ENCODE measurements at regions not wholly inside any gene's neighbourhood (a gene's known extent, or its start where the extent isn't known, plus 50 kb on each side); places are given as distances from the start of the nearest gene placed in this dataset.

GRCh38 chr4:138758196-138758595, 257.4 kb upstream of the NOCT start:
- no peaks in the 10 kb centered on the region for H3K4me1 ChIP-seq (ENCODE audit: control insufficient read depth, low read length)
- no peaks in the 10 kb centered on the region for H3K9me3 ChIP-seq (ENCODE audit: control insufficient read depth, insufficient read depth, low read length)
- H3K27ac ChIP-seq (ENCODE audit: low read depth, low read length) = no peak overlapping the region
- no peaks in the 10 kb centered on the region for H3K36me3 ChIP-seq (ENCODE audit: control insufficient read depth, low read length)
- no peaks in the 10 kb centered on the region for H3K9me2 ChIP-seq (replicated peaks; ENCODE audit: control insufficient read depth, low read length)
- no peaks in the 10 kb centered on the region for H3K79me2 ChIP-seq (ENCODE audit: control insufficient read depth, low read length)
- H3K4me2 ChIP-seq (ENCODE audit: low read length) = no peak overlapping the region
- H3K4me3 ChIP-seq (ENCODE audit: low read length) = no peak overlapping the region
- H3F3A ChIP-seq (ENCODE audit: control insufficient read depth, insufficient read depth) = no peaks in the 10 kb centered on the region
- TF ChIP-seq CTCF (IDR thresholded peaks at IDR 0.05; ENCODE audit: low read depth, low read length, poor library complexity, severe bottlenecking) (no peak), EZH2phosphoT487 (IDR thresholded peaks at IDR 0.05; ENCODE audit: borderline replicate concordance, low read length) (no peak)
- H4K20me1 ChIP-seq (ENCODE audit: control insufficient read depth, insufficient read depth, low read depth, low read length) = no peaks in the 10 kb centered on the region
- H3K27me3 ChIP-seq (ENCODE audit: control insufficient read depth, low read length) = no peaks in the 10 kb centered on the region

- Histone ChIP-seq H4K20me1 (ENCODE audit: control insufficient read depth, insufficient read depth, low read depth, low read length) (no peaks in the 10 kb centered on the region), H3K36me3 (ENCODE audit: control insufficient read depth, low read length) (no peaks in the 10 kb centered on the region), H3K9me3 (ENCODE audit: control insufficient read depth, insufficient read depth, low read length) (no peaks in the 10 kb centered on the region), H3K4me1 (ENCODE audit: control insufficient read depth, low read length) (no peaks in the 10 kb centered on the region), H3F3A (ENCODE audit: control insufficient read depth, insufficient read depth) (no peaks in the 10 kb centered on the region), H3K27me3 (ENCODE audit: control insufficient read depth, low read length) (no peaks in the 10 kb centered on the region), H3K9me2 (replicated peaks; ENCODE audit: control insufficient read depth, low read length) (no peaks in the 10 kb centered on the region), H3K27ac (ENCODE audit: low read depth, low read length) (no peak overlapping the region), H3K4me2 (ENCODE audit: low read length) (no peak overlapping the region), H3K4me3 (ENCODE audit: low read length) (no peak overlapping the region), H3K79me2 (ENCODE audit: control insufficient read depth, low read length) (no peaks in the 10 kb centered on the region)
- TF ChIP-seq EZH2phosphoT487 (IDR thresholded peaks at IDR 0.05; ENCODE audit: borderline replicate concordance, low read length) = no peak
- TF ChIP-seq CTCF (IDR thresholded peaks at IDR 0.05; ENCODE audit: low read depth, low read length, poor library complexity, severe bottlenecking) = no peak
These were observed 258.1 kb upstream of the NOCT start for GRCh38 chr4:138757432-138757831.

- Histone ChIP-seq H3K4me3 (ENCODE audit: low read length) (no peak overlapping the region), H3K79me2 (ENCODE audit: control insufficient read depth, low read length) (no peaks in the 10 kb centered on the region), H3K9me3 (ENCODE audit: control insufficient read depth, insufficient read depth, low read length) (no peaks in the 10 kb centered on the region), H3K36me3 (ENCODE audit: control insufficient read depth, low read length) (no peaks in the 10 kb centered on the region), H3K27me3 (ENCODE audit: control insufficient read depth, low read length) (no peaks in the 10 kb centered on the region), H3K4me2 (ENCODE audit: low read length) (no peak overlapping the region), H3K27ac (ENCODE audit: low read depth, low read length) (no peak overlapping the region), H3F3A (ENCODE audit: control insufficient read depth, insufficient read depth) (no peaks in the 10 kb centered on the region), H3K4me1 (ENCODE audit: control insufficient read depth, low read length) (no peaks in the 10 kb centered on the region), H3K9me2 (replicated peaks; ENCODE audit: control insufficient read depth, low read length) (no peaks in the 10 kb centered on the region), H4K20me1 (ENCODE audit: control insufficient read depth, insufficient read depth, low read depth, low read length) (no peaks in the 10 kb centered on the region)
- TF ChIP-seq EZH2phosphoT487 (IDR thresholded peaks at IDR 0.05; ENCODE audit: borderline replicate concordance, low read length) (no peak), CTCF (IDR thresholded peaks at IDR 0.05; ENCODE audit: low read depth, low read length, poor library complexity, severe bottlenecking) (no peak)
These were observed 259.1 kb upstream of the NOCT start for GRCh38 chr4:138756519-138756918.

GRCh38 chr4:138751309-138751708, 264.3 kb upstream of the NOCT start:
- Histone ChIP-seq H3K4me2 (ENCODE audit: low read length) (no peak overlapping the region), H3F3A (ENCODE audit: control insufficient read depth, insufficient read depth) (no peaks in the 10 kb centered on the region), H3K79me2 (ENCODE audit: control insufficient read depth, low read length) (no peaks in the 10 kb centered on the region), H3K36me3 (ENCODE audit: control insufficient read depth, low read length) (no peaks in the 10 kb centered on the region), H3K4me3 (ENCODE audit: low read length) (no peak overlapping the region), H3K9me3 (ENCODE audit: control insufficient read depth, insufficient read depth, low read length) (no peaks in the 10 kb centered on the region), H3K9me2 (replicated peaks; ENCODE audit: control insufficient read depth, low read length) (no peaks in the 10 kb centered on the region), H3K27me3 (ENCODE audit: control insufficient read depth, low read length) (no peaks in the 10 kb centered on the region), H3K4me1 (ENCODE audit: control insufficient read depth, low read length) (no peaks in the 10 kb centered on the region), H4K20me1 (ENCODE audit: control insufficient read depth, insufficient read depth, low read depth, low read length) (no peaks in the 10 kb centered on the region), H3K27ac (ENCODE audit: low read depth, low read length) (no peak overlapping the region)
- TF ChIP-seq CTCF (IDR thresholded peaks at IDR 0.05; ENCODE audit: low read depth, low read length, poor library complexity, severe bottlenecking) = no peak
- TF ChIP-seq EZH2phosphoT487 (IDR thresholded peaks at IDR 0.05; ENCODE audit: borderline replicate concordance, low read length) = no peak

Data from DOHH2 (cell line).